ENCODE measurements at regions not wholly inside any gene's neighbourhood (a gene's known extent, or its start where the extent isn't known, plus 50 kb on each side); places are given as distances from the start of the nearest gene placed in this dataset.

DNA sequence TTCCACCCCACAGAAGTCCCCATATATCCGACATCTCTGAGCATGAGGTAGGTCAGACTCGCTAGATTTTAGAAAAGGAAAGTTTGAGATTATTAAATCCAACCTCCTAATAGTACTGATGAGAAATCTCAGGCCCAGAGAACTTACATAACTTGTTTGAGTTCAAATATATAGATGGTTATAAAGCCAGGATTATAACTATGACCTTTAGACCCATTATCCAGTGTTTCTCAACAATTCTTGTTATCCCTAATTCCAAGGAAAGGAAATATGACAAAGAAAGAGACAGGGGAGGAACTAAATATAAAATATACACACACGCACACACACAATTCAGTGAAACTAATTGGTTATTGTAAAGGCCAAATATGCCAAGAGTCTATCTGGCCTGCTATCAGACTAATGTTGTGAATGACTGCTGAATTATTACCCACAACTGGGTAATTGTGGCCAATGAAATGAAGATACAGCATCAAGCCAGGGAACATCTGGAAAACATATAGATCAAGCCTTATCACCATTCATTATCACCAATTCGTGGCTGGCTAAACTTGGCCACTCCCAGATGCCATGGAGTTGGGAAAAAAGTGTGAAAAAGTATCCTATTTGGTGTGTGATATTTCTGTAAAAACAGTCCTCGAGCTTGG is 248.4 kb downstream of the PRELID2 start:
- H3K27me3 ChIP-seq: no peaks in the 10 kb centered on the region
- intact Hi-C loops (cut with DNase I; ENCODE audit: low total_unique reads): no loop called here
- H3K4me1 ChIP-seq: no peaks in the 10 kb centered on the region
- no peak overlapping the region for H3K27ac ChIP-seq
- H3K4me3 ChIP-seq: no peak overlapping the region
- 57 to 79% (median 73%) methylated on average over 5 of the region's 5 CpGs for WGBS, 5 donors
- no peak for TF ChIP-seq POLR2A (IDR thresholded peaks at IDR 0.05)
- TF ChIP-seq, protein P1, sequence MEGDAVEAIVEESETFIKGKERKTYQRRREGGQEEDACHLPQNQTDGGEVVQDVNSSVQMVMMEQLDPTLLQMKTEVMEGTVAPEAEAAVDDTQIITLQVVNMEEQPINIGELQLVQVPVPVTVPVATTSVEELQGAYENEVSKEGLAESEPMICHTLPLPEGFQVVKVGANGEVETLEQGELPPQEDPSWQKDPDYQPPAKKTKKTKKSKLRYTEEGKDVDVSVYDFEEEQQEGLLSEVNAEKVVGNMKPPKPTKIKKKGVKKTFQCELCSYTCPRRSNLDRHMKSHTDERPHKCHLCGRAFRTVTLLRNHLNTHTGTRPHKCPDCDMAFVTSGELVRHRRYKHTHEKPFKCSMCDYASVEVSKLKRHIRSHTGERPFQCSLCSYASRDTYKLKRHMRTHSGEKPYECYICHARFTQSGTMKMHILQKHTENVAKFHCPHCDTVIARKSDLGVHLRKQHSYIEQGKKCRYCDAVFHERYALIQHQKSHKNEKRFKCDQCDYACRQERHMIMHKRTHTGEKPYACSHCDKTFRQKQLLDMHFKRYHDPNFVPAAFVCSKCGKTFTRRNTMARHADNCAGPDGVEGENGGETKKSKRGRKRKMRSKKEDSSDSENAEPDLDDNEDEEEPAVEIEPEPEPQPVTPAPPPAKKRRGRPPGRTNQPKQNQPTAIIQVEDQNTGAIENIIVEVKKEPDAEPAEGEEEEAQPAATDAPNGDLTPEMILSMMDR (IDR thresholded peaks at IDR 0.05): no peak
- no peak for TF ChIP-seq POLR2AphosphoS5 (IDR thresholded peaks at IDR 0.05)
- TF ChIP-seq EP300 (IDR thresholded peaks at IDR 0.05): no peak
- no peaks in the 10 kb centered on the region for H3K36me3 ChIP-seq
- DNase-seq: peak in 1 of 2 donors; percentile 15
- peaks cover 0 to 13% (median 0%) of the 10 kb centered on the region in 4 donors for H3K9me3 ChIP-seq

DNA sequence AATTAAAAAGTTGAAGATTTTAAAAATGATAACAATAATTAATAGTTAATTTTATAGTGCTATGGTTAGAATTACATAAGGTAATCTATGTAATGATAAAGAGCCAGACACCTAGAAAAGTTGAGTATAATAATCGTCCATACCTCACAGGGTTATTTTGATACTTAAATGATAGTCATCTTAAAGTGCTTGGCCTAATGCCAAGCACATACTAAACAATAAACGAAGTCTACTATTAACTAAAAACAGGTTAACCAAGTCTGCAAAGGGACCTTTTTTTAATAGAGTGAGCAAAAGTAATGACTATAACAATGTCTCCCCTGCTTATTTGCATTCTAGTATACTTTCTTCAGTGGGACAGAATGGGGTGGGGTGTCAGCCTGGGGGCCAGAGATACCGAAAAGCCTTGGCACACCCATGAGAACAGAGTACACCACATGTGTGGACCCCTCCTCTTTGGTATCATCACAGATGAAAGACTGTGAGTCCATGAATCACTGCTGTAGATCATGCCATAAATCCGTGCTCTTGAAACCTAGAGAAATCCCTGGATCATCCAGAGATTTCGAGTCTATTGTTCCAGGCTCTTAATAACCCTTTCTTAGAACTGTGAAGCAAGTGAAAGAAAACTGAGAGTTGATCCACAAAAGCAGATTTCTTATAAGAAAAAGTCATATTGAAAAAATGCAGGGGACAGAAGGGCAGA is 249.5 kb downstream of the PRELID2 start:
- H3K36me3 ChIP-seq: no peaks in the 10 kb centered on the region

DNA sequence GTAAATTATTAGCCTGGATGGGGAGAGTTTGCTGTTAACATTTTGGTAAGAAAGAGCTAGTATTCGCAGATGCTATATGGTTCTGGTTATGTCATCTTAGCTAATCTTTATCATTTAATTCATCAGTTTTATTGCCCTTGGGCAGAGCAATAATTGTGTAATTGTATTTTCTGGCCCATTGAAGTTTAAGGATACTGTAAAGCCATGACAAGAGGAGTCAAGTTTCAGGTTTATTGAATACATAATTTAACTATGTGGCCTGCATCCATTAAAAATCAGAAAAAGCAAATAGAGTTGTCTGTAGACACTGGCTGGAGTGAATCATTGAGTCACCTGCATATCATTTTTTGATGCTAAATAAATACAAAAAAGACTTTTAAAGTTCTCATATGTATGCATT is 255.8 kb downstream of the PRELID2 start:
- no peaks in the 10 kb centered on the region for H3K36me3 ChIP-seq
- intact Hi-C loops (cut with DNase I; ENCODE audit: low total_unique reads): no loop called here
- no peak overlapping the region for H3K4me3 ChIP-seq
- H3K9me3 ChIP-seq: peaks cover 0 to 26% (median 0%) of the 10 kb centered on the region in 4 donors
- no peaks in the 10 kb centered on the region for H3K27me3 ChIP-seq
- DNase-seq: no peak
- TF ChIP-seq, protein P1 (IDR thresholded peaks at IDR 0.05): no peak
- TF ChIP-seq POLR2A (IDR thresholded peaks at IDR 0.05): no peak
- no peak for TF ChIP-seq EP300 (IDR thresholded peaks at IDR 0.05)
- TF ChIP-seq POLR2AphosphoS5 (IDR thresholded peaks at IDR 0.05): no peak
- WGBS, 5 donors: 52 to 98% (median 97%) methylated on average over 1 of the region's 1 CpG
- no peaks in the 10 kb centered on the region for H3K4me1 ChIP-seq
- H3K27ac ChIP-seq: no peak overlapping the region

More for the DNA sequence above, 249.5 kb downstream of the PRELID2 start:
- 59 to 68% (median 64%) methylated on average over 5 of the region's 5 CpGs for WGBS, 5 donors
- H3K27ac ChIP-seq: no peak overlapping the region
- DNase-seq: no peak
- no peaks in the 10 kb centered on the region for H3K27me3 ChIP-seq
- peaks cover 0 to 13% (median 0%) of the 10 kb centered on the region in 4 donors for H3K9me3 ChIP-seq
- no peak overlapping the region for H3K4me3 ChIP-seq
- intact Hi-C loops (cut with DNase I; ENCODE audit: low total_unique reads): no loop called here
- no peak for TF ChIP-seq POLR2AphosphoS5 (IDR thresholded peaks at IDR 0.05)
- TF ChIP-seq, protein P1 (IDR thresholded peaks at IDR 0.05): no peak
- H3K4me1 ChIP-seq: no peaks in the 10 kb centered on the region

DNA sequence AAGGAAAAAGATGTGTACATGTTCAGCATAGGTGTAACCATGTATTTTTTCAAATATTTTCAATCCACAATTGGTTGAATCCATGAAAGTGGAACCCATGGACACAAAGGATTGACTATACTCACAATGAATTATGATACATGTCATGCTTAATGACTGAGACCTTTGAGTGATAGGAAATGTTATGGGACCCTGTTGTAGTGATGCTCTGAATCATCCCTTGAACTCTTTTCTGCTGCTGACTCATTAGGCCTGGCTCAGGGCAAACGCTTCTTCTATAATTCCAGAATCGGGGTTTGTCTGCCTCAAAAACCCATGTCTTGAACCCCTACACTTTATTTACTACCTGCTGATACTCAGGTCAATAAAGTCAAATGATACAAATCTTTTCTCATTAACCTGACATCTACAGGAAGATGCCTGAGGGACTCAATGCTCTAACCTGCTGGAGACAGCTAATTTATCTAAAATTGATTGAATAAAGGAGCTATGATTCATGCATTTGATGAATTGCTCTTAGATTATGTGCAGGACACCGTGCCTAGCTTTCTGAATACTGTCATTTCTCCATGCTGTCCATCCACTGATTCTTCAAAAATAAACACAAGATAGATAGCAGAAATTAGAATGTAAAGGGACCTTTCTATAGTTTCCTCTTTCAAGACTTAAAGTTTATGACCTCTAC is 260.1 kb downstream of the PRELID2 start:
- H3K36me3 ChIP-seq: no peaks in the 10 kb centered on the region
- 85 to 92% (median 88%) methylated on average over 3 of the region's 3 CpGs for WGBS, 5 donors
- no peaks in the 10 kb centered on the region for H3K4me1 ChIP-seq
- intact Hi-C loops (cut with DNase I; ENCODE audit: low total_unique reads): no loop called here
- no peak for DNase-seq
- H3K4me3 ChIP-seq: no peak overlapping the region
- no peaks in the 10 kb centered on the region for H3K27me3 ChIP-seq
- H3K27ac ChIP-seq: no peak overlapping the region
- peaks cover 0 to 13% (median 0%) of the 10 kb centered on the region in 4 donors for H3K9me3 ChIP-seq
- TF ChIP-seq POLR2AphosphoS5 (IDR thresholded peaks at IDR 0.05) (no peak), EP300 (IDR thresholded peaks at IDR 0.05) (no peak), POLR2A (IDR thresholded peaks at IDR 0.05) (no peak)
- TF ChIP-seq, protein P1 (IDR thresholded peaks at IDR 0.05): no peak

Measured in stomach (tissue), 8 donors.